ENCODE measurements at regions not wholly inside any gene's neighbourhood (a gene's known extent, or its start where the extent isn't known, plus 50 kb on each side); places are given as distances from the start of the nearest gene placed in this dataset.

GRCh38 chr4:180564026-180564425, 1679.2 kb upstream of the TENM3 start:
- TF ChIP-seq CTCF (IDR thresholded peaks at IDR 0.05) = no peak
- no peak for TF ChIP-seq POLR2AphosphoS5 (IDR thresholded peaks at IDR 0.05)
- no peak for TF ChIP-seq EP300 (IDR thresholded peaks at IDR 0.05)
- no peak for TF ChIP-seq POLR2A (IDR thresholded peaks at IDR 0.05)
